ENCODE measurements at regions not wholly inside any gene's neighbourhood (a gene's known extent, or its start where the extent isn't known, plus 50 kb on each side); places are given as distances from the start of the nearest gene placed in this dataset.
"Not testable (repeated sequence)": the region's sequence is repeated elsewhere in the genome, so short reads cannot be mapped to it uniquely, and the experiment has no call there.

DNA sequence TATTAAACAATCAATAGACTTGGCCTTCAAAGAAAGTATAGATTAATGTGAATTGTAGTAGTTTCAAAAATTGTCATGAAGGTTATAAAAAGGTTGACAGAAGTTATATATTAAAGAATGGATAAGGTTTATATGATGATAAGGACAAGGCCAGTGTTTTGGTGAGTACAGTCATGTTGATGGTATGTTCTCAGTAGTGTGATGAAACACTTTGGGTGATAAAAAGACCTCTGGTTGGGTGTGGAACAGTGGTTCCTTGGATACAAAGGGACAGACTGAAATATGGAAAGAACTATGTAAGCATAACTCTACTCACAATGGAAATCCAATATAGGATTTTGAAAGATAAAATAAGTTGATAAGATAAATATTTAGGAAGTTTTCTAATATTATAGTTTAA, 866.3 kb downstream of the ANKRD7 start:
- Histone ChIP-seq H3K36me3 (ENCODE audit: control insufficient read depth, insufficient read depth, low read length) (no peaks in the 10 kb centered on the region), H3K4me3 (ENCODE audit: low read length) (no peak overlapping the region), H3K9me3 (ENCODE audit: control insufficient read depth, insufficient read depth, low read length) (peaks cover 9% of the 10 kb centered on the region), H3K27me3 (ENCODE audit: control insufficient read depth, insufficient read depth, low read length) (no peaks in the 10 kb centered on the region), H3K4me1 (ENCODE audit: control insufficient read depth, insufficient read depth, low read length) (no peaks in the 10 kb centered on the region), H3K27ac (ENCODE audit: low read length) (no peak overlapping the region)
- TF ChIP-seq, protein P1, sequence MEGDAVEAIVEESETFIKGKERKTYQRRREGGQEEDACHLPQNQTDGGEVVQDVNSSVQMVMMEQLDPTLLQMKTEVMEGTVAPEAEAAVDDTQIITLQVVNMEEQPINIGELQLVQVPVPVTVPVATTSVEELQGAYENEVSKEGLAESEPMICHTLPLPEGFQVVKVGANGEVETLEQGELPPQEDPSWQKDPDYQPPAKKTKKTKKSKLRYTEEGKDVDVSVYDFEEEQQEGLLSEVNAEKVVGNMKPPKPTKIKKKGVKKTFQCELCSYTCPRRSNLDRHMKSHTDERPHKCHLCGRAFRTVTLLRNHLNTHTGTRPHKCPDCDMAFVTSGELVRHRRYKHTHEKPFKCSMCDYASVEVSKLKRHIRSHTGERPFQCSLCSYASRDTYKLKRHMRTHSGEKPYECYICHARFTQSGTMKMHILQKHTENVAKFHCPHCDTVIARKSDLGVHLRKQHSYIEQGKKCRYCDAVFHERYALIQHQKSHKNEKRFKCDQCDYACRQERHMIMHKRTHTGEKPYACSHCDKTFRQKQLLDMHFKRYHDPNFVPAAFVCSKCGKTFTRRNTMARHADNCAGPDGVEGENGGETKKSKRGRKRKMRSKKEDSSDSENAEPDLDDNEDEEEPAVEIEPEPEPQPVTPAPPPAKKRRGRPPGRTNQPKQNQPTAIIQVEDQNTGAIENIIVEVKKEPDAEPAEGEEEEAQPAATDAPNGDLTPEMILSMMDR (IDR thresholded peaks at IDR 0.05), result no peak
- H3K27me3 Mint-ChIP-seq (ENCODE audit: low read depth in 2 of 2), result no peaks in the 10 kb centered on the region
- no peak for ATAC-seq
- intact Hi-C loops (cut with micrococcal nuclease), result no loop called here
- no peak overlapping the region for H3K4me3 Mint-ChIP-seq
- H3K36me3 Mint-ChIP-seq, result no peaks in the 10 kb centered on the region
- H3K9me3 Mint-ChIP-seq, result peaks cover 7 to 27% of the 10 kb centered on the region in 2 donors
- DNase-seq, result no peak
- H3K4me1 Mint-ChIP-seq, result no peaks in the 10 kb centered on the region
- no peak overlapping the region for H3K27ac Mint-ChIP-seq

DNA sequence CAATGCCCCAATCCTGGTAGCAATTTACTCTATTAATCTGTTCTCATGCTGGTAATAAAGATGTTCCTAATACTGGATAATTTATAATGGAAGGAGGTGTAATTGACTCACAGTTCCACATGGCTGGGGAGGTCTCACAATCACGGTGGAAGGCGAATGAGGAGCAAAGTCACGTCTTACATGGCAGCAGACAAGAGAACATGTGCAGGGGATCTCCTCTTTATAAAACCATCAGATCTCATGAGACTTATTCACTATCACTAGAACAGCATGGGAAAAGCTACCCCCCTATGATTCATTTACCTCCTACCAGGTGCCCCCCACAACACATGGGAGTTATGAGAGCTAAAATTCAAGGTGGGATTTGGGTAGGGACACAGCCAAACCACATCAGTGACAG, 872.2 kb downstream of the ANKRD7 start:
- TF ChIP-seq, protein P1 (IDR thresholded peaks at IDR 0.05), result no peak
- WGBS (ENCODE audit: insufficient coverage), result 100% methylated on average over 3 of the region's 3 CpGs
- intact Hi-C loops (cut with micrococcal nuclease), result no loop called here
- H3K27ac ChIP-seq (ENCODE audit: low read length), result no peak overlapping the region
- peaks cover 7% of the 10 kb centered on the region for H3K36me3 Mint-ChIP-seq
- H3K27me3 Mint-ChIP-seq (ENCODE audit: low read depth in 2 of 2), result no peaks in the 10 kb centered on the region
- no peaks in the 10 kb centered on the region for H3K4me1 Mint-ChIP-seq
- H3K27me3 ChIP-seq (ENCODE audit: control insufficient read depth, insufficient read depth, low read length), result no peaks in the 10 kb centered on the region
- no peak for DNase-seq
- peaks cover 14 to 32% of the 10 kb centered on the region in 2 donors for H3K9me3 Mint-ChIP-seq
- H3K4me3 ChIP-seq (ENCODE audit: low read length), result no peak overlapping the region
- ATAC-seq, result no peak
- H3K4me1 ChIP-seq (ENCODE audit: control insufficient read depth, insufficient read depth, low read length), result no peaks in the 10 kb centered on the region
- no peak overlapping the region for H3K27ac Mint-ChIP-seq
- no peaks in the 10 kb centered on the region for H3K36me3 ChIP-seq (ENCODE audit: control insufficient read depth, insufficient read depth, low read length)
- no peak overlapping the region for H3K4me3 Mint-ChIP-seq
- H3K9me3 ChIP-seq (ENCODE audit: control insufficient read depth, insufficient read depth, low read length), result peaks cover 10% of the 10 kb centered on the region

DNA sequence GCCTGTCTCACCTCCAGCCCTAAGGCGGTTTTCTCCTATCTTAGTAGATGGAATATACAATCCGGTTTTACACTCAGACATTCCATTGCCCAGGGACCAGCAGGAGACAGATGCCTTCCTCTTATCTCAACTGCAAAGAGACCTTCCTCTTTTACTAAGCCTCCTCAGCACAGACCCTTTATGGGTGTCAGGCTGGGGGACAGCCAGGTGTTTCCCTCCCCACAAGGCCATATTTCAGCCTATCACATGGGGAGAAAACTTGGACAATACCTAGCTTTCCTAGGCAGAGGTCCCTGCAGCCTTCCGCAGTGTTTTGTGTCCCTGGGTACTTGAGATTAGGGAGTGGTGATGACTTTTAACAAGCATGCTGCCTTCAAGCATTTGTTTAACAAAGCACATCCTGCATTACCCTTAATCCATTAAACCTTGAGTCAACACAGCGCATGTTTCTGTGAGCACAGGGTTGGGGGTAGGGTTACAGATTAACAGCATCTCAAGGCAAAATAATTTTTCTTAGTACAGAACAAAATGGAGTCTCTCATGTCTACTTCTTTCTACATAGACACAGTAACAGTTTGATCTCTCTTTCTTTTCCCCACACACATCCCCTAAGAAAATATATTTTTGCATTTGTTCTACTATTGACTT, 876.2 kb downstream of the ANKRD7 start:
- H3K27me3 Mint-ChIP-seq (ENCODE audit: low read depth in 2 of 2); H3K36me3 ChIP-seq (ENCODE audit: control insufficient read depth, insufficient read depth, low read length); DNase-seq; H3K36me3 Mint-ChIP-seq; H3K9me3 ChIP-seq (ENCODE audit: control insufficient read depth, insufficient read depth, low read length); H3K27me3 ChIP-seq (ENCODE audit: control insufficient read depth, insufficient read depth, low read length); H3K4me1 Mint-ChIP-seq; ATAC-seq; H3K27ac ChIP-seq (ENCODE audit: low read length); H3K4me3 Mint-ChIP-seq; H3K4me1 ChIP-seq (ENCODE audit: control insufficient read depth, insufficient read depth, low read length); intact Hi-C loops (cut with micrococcal nuclease); H3K27ac Mint-ChIP-seq; H3K4me3 ChIP-seq (ENCODE audit: low read length): not testable (repeated sequence)
- 18% methylated on average over 2 of the region's 4 CpGs for WGBS (ENCODE audit: insufficient coverage)
- H3K9me3 Mint-ChIP-seq, result peaks cover 19 to 28% of the 10 kb centered on the region in 2 donors

DNA sequence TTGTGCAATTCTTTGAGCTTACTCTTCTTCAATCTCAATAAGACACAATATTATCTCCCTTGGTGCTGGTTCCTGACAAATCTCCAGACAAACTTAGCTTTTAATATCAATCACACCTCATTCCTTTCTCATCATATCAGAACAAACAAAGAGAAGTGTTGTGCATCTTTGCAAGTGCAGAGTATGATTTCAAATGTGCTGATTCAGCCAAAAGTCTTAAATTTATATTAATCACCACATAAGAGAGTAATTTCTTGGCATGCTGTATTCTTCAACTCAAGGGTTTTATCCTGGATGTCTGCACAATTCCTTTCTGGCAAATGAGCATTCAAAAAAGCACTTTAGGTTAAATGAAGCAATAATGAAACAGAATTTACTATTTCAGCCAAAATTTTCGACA, 877.8 kb downstream of the ANKRD7 start:
- 83% methylated on average over 1 of the region's 1 CpG for WGBS (ENCODE audit: insufficient coverage)
- H3K27me3 ChIP-seq (ENCODE audit: control insufficient read depth, insufficient read depth, low read length), result no peaks in the 10 kb centered on the region
- H3K9me3 ChIP-seq (ENCODE audit: control insufficient read depth, insufficient read depth, low read length), result no peaks in the 10 kb centered on the region
- Mint-ChIP-seq H3K9me3 (peaks cover 18 to 22% of the 10 kb centered on the region in 2 donors), H3K27me3 (ENCODE audit: low read depth in 2 of 2) (no peaks in the 10 kb centered on the region), H3K4me3 (no peak overlapping the region), H3K36me3 (peaks cover 7% of the 10 kb centered on the region), H3K4me1 (no peaks in the 10 kb centered on the region), H3K27ac (no peak overlapping the region)
- intact Hi-C loops (cut with micrococcal nuclease), result no loop called here
- no peaks in the 10 kb centered on the region for H3K4me1 ChIP-seq (ENCODE audit: control insufficient read depth, insufficient read depth, low read length)
- H3K27ac ChIP-seq (ENCODE audit: low read length), result no peak overlapping the region
- TF ChIP-seq, protein P1 (IDR thresholded peaks at IDR 0.05), result no peak
- no peak overlapping the region for H3K4me3 ChIP-seq (ENCODE audit: low read length)
- H3K36me3 ChIP-seq (ENCODE audit: control insufficient read depth, insufficient read depth, low read length), result no peaks in the 10 kb centered on the region
- ATAC-seq (no peak), DNase-seq (no peak)

Measured in natural killer cell (primary cell).